ENCODE measurements at regions not wholly inside any gene's neighbourhood (a gene's known extent, or its start where the extent isn't known, plus 50 kb on each side); places are given as distances from the start of the nearest gene placed in this dataset.
"Not testable (repeated sequence)": the region's sequence is repeated elsewhere in the genome, so short reads cannot be mapped to it uniquely, and the experiment has no call there.

- Histone ChIP-seq H3K79me2 (ENCODE audit: insufficient read depth, low read length) (no peaks in the 10 kb centered on the region), H3K36me3 (ENCODE audit: insufficient read depth, low read length) (no peaks in the 10 kb centered on the region), H3K27me3 (ENCODE audit: insufficient read depth, low read length) (no peaks in the 10 kb centered on the region), H2AFZ (ENCODE audit: low read length) (no peak overlapping the region), H3K4me1 (ENCODE audit: insufficient read depth, low read length) (no peaks in the 10 kb centered on the region), H3K4me2 (ENCODE audit: insufficient read depth, low read length) (no peak overlapping the region), H4K20me1 (ENCODE audit: insufficient read depth, low read length) (no peaks in the 10 kb centered on the region), H3K4me3 (ENCODE audit: insufficient read depth, low read length) (no peak overlapping the region), H3K9me3 (ENCODE audit: low read depth, low read length) (no peaks in the 10 kb centered on the region), H3K27ac (ENCODE audit: low read depth, low read length) (no peak overlapping the region)
- TF ChIP-seq CTCF (IDR thresholded peaks at IDR 0.05; ENCODE audit: extremely low read depth, low read depth, low read length) = no peak
- no peak for DNase-seq (ENCODE audit: insufficient read length, low spot score, missing footprints)
Observed at GRCh38 chr6:1216488-1216974, 95.4 kb upstream of the FOXQ1 start.

GRCh38 chr6:1215884-1216487 lies 95.9 kb upstream of the FOXQ1 start:
- H2AFZ ChIP-seq (ENCODE audit: low read length) = no peak overlapping the region
- no peak overlapping the region for H3K27ac ChIP-seq (ENCODE audit: low read depth, low read length)
- no peaks in the 10 kb centered on the region for H3K79me2 ChIP-seq (ENCODE audit: insufficient read depth, low read length)
- no peak for DNase-seq (ENCODE audit: insufficient read length, low spot score, missing footprints)
- no peaks in the 10 kb centered on the region for H3K36me3 ChIP-seq (ENCODE audit: insufficient read depth, low read length)
- H3K4me1 ChIP-seq (ENCODE audit: insufficient read depth, low read length) = no peaks in the 10 kb centered on the region
- TF ChIP-seq CTCF (IDR thresholded peaks at IDR 0.05; ENCODE audit: extremely low read depth, low read depth, low read length) = no peak
- H3K4me3 ChIP-seq (ENCODE audit: insufficient read depth, low read length) = no peak overlapping the region
- H3K9me3 ChIP-seq (ENCODE audit: low read depth, low read length) = no peaks in the 10 kb centered on the region
- H3K27me3 ChIP-seq (ENCODE audit: insufficient read depth, low read length) = no peaks in the 10 kb centered on the region
- no peaks in the 10 kb centered on the region for H4K20me1 ChIP-seq (ENCODE audit: insufficient read depth, low read length)
- no peak overlapping the region for H3K4me2 ChIP-seq (ENCODE audit: insufficient read depth, low read length)

GRCh38 chr6:1215023-1215422 lies 96.9 kb upstream of the FOXQ1 start:
- H3K36me3 ChIP-seq (ENCODE audit: insufficient read depth, low read length) = no peaks in the 10 kb centered on the region
- no peak overlapping the region for H3K4me3 ChIP-seq (ENCODE audit: insufficient read depth, low read length)
- TF ChIP-seq CTCF (IDR thresholded peaks at IDR 0.05; ENCODE audit: extremely low read depth, low read depth, low read length) = no peak
- H4K20me1 ChIP-seq (ENCODE audit: insufficient read depth, low read length) = no peaks in the 10 kb centered on the region
- no peaks in the 10 kb centered on the region for H3K79me2 ChIP-seq (ENCODE audit: insufficient read depth, low read length)
- DNase-seq (ENCODE audit: insufficient read length, low spot score, missing footprints) = no peak
- no peaks in the 10 kb centered on the region for H3K27me3 ChIP-seq (ENCODE audit: insufficient read depth, low read length)
- no peak overlapping the region for H3K27ac ChIP-seq (ENCODE audit: low read depth, low read length)
- H3K4me2 ChIP-seq (ENCODE audit: insufficient read depth, low read length) = no peak overlapping the region
- no peak overlapping the region for H2AFZ ChIP-seq (ENCODE audit: low read length)
- no peaks in the 10 kb centered on the region for H3K4me1 ChIP-seq (ENCODE audit: insufficient read depth, low read length)
- no peaks in the 10 kb centered on the region for H3K9me3 ChIP-seq (ENCODE audit: low read depth, low read length)

GRCh38 chr6:1212919-1213318 lies 99.0 kb upstream of the FOXQ1 start:
- Histone ChIP-seq H3K9me3 (ENCODE audit: low read depth, low read length) (no peaks in the 10 kb centered on the region), H3K36me3 (ENCODE audit: insufficient read depth, low read length) (no peaks in the 10 kb centered on the region), H2AFZ (ENCODE audit: low read length) (no peak overlapping the region), H3K79me2 (ENCODE audit: insufficient read depth, low read length) (no peaks in the 10 kb centered on the region), H3K27me3 (ENCODE audit: insufficient read depth, low read length) (no peaks in the 10 kb centered on the region), H3K4me1 (ENCODE audit: insufficient read depth, low read length) (no peaks in the 10 kb centered on the region), H4K20me1 (ENCODE audit: insufficient read depth, low read length) (no peaks in the 10 kb centered on the region), H3K27ac (ENCODE audit: low read depth, low read length) (no peak overlapping the region), H3K4me3 (ENCODE audit: insufficient read depth, low read length) (no peak overlapping the region), H3K4me2 (ENCODE audit: insufficient read depth, low read length) (no peak overlapping the region)
- no peak for TF ChIP-seq CTCF (IDR thresholded peaks at IDR 0.05; ENCODE audit: extremely low read depth, low read depth, low read length)
- DNase-seq (ENCODE audit: insufficient read length, low spot score, missing footprints) = no peak

- H2AFZ ChIP-seq (ENCODE audit: low read length); H3K79me2 ChIP-seq (ENCODE audit: insufficient read depth, low read length); H3K36me3 ChIP-seq (ENCODE audit: insufficient read depth, low read length); H3K9me3 ChIP-seq (ENCODE audit: low read depth, low read length); H3K4me1 ChIP-seq (ENCODE audit: insufficient read depth, low read length); H3K27me3 ChIP-seq (ENCODE audit: insufficient read depth, low read length); H3K4me3 ChIP-seq (ENCODE audit: insufficient read depth, low read length); H3K27ac ChIP-seq (ENCODE audit: low read depth, low read length); DNase-seq (ENCODE audit: insufficient read length, low spot score, missing footprints); H3K4me2 ChIP-seq (ENCODE audit: insufficient read depth, low read length); H4K20me1 ChIP-seq (ENCODE audit: insufficient read depth, low read length): not testable (repeated sequence)
Observed at GRCh38 chr6:1212138-1212537, 99.8 kb upstream of the FOXQ1 start.

GRCh38 chr6:1210631-1211030 lies 101.3 kb upstream of the FOXQ1 start:
- not testable (repeated sequence) for H4K20me1 ChIP-seq (ENCODE audit: insufficient read depth, low read length); H3K27ac ChIP-seq (ENCODE audit: low read depth, low read length); H3K4me2 ChIP-seq (ENCODE audit: insufficient read depth, low read length); DNase-seq (ENCODE audit: insufficient read length, low spot score, missing footprints); H3K27me3 ChIP-seq (ENCODE audit: insufficient read depth, low read length); H3K36me3 ChIP-seq (ENCODE audit: insufficient read depth, low read length); H3K79me2 ChIP-seq (ENCODE audit: insufficient read depth, low read length); H2AFZ ChIP-seq (ENCODE audit: low read length); H3K4me3 ChIP-seq (ENCODE audit: insufficient read depth, low read length); H3K4me1 ChIP-seq (ENCODE audit: insufficient read depth, low read length); H3K9me3 ChIP-seq (ENCODE audit: low read depth, low read length)

Data from osteoblast (primary cell).